D721Med (cell line): ENCODE measurements at regions not wholly inside any gene's neighbourhood (a gene's known extent, or its start where the extent isn't known, plus 50 kb on each side); places are given as distances from the start of the nearest gene placed in this dataset.
"Not testable (repeated sequence)": the region's sequence is repeated elsewhere in the genome, so short reads cannot be mapped to it uniquely, and the experiment has no call there.

Experiments used
- DNase-seq: peaks from one replicate; pipeline ENCODE4 v3.0.0; 2011; ENCODE audit warnings: low spot score; ENCODE audit not compliant: insufficient read length
- FAIRE-seq: peaks from 2 replicates; lab custom pipeline; 2011; peaks lifted over from hg19 to GRCh38; lab: Jason Lieb, UNC
- CTCF ChIP-seq: IDR thresholded peaks from 2 replicates; pipeline ENCODE4 v1.5.1; 2012; ENCODE audit warnings: mild to moderate bottlenecking, control low read depth; ENCODE audit not compliant: insufficient read depth; ENCODE audit errors: missing control alignments

DNA sequence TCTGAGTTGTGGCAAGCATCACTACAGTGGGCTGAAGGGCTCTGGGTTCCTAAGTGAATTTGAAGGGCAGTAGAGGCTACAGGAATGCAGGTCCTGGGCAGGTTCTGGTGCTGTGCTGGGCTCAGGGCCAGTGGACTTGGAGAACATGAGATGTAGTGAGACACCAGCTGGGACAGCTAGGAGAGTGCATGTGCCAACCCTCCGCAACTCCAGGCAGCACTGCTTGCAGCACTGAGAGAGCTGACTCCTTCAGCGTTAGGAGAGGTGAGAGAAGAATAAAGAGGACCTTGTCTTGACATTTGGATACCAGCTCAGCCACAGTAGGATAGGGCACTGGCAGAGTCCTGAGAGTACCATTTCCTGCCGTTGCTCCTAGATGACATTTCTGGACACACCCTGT, 739.9 kb upstream of the PRR20A start:
- DNase-seq (no peak), FAIRE-seq (no peak)
- TF ChIP-seq CTCF: no peak

- FAIRE-seq (no peak), DNase-seq (no peak)
- no peak for TF ChIP-seq CTCF
Measured at GRCh38 chr13:56412856-56413255, 727.9 kb upstream of the PRR20A start.

- no peak for DNase-seq
- no peak for TF ChIP-seq CTCF
- FAIRE-seq: no peak
Measured at GRCh38 chr13:56424246-56424645, 716.5 kb upstream of the PRR20A start.

- DNase-seq (no peak), FAIRE-seq (no peak)
- no peak for TF ChIP-seq CTCF
Measured at GRCh38 chr13:56457535-56458190, 683.1 kb upstream of the PRR20A start.

GRCh38 chr13:56459286-56459685, 681.4 kb upstream of the PRR20A start:
- no peak for DNase-seq
- TF ChIP-seq CTCF: no peak
- peak; percentile 48 for FAIRE-seq

GRCh38 chr13:56501750-56502149, 639.0 kb upstream of the PRR20A start:
- DNase-seq (no peak), FAIRE-seq (no peak)
- no peak for TF ChIP-seq CTCF

DNA sequence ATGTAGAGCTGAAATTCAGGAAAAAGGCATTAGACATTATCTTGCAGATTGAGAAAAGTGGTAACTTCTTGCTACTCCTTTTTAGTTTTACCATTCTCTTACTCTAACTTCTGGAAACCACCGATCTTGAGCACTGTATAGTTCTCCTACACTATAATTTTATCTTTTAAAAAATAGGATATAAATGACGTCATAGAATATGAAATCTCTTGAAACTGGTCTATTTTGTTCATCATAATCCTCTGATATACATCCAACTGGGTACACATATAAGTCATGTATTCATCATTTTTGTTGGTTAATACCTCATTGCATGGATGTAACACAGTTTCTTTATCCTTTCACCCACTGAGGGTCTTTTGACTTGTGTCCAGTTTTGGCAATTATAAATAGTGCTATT, 629.9 kb upstream of the PRR20A start:
- FAIRE-seq: no peak
- DNase-seq: no peak

DNA sequence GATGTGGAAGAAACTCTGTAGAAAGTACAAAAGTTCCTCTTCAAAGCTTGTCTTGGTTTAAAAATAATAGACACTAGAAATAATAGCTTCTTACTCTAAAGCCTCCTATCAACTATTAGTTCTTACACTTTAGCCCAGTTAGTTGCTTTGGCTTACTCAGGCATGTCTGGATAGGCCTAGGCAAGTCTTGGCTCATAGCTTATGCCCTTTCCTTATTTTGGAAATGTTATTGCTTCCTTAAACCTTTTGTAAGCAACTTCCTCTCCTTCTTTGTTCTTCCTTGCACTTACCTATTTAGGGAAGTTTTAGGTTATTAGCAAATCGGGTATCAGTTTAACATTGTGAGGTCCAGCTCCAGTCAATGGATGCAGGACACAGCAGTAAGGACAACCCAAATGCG, 628.4 kb upstream of the PRR20A start:
- FAIRE-seq, DNase-seq: not testable (repeated sequence)

More for the DNA sequence above, 629.9 kb upstream of the PRR20A start:
- no peak for TF ChIP-seq CTCF
